Upper lobe of left lung (tissue), 6 donors: ENCODE measurements at regions not wholly inside any gene's neighbourhood (a gene's known extent, or its start where the extent isn't known, plus 50 kb on each side); places are given as distances from the start of the nearest gene placed in this dataset.

Experiments
- ATAC-seq, 2 donors: fragments of 200-7000 bp; cut with Tn5 transposase; one replicate each; pipeline ENCODE4 v1.9.1; 2022; ENCODE audit warnings: mild to moderate bottlenecking in 2 of 2, moderate library complexity in 2 of 2; ENCODE audit not compliant: low FRiP score in 2 of 2
- DNase-seq, 2 donors: peaks; one replicate each; pipeline ENCODE4 v3.0.0-alpha.2; 2019 to 2020
- H3K27ac ChIP-seq, 4 donors: fragments of 200-600 bp; sonication (generic); one replicate each; pipeline ENCODE4 v1.5.1; 2016 to 2019
- H3K27me3 ChIP-seq, 4 donors: fragments of 200-600 bp; sonication (generic); one replicate each; pipeline ENCODE4 v1.5.1; 2017 to 2019
- H3K36me3 ChIP-seq, 4 donors: fragments of 200-600 bp; sonication (generic); one replicate each; pipeline ENCODE4 v1.5.1; 2016 to 2019
- H3K4me1 ChIP-seq, 4 donors: fragments of 200-600 bp; sonication (generic); one replicate each; pipeline ENCODE4 v1.5.1; 2018 to 2019
- H3K4me3 ChIP-seq, 4 donors: fragments of 200-600 bp; sonication (generic); one replicate each; pipeline ENCODE4 v1.5.1; 2017 to 2019; ENCODE audit warnings: mild to moderate bottlenecking in 2 of 4, moderate library complexity in 1 of 4
- H3K9me3 ChIP-seq, 4 donors: fragments of 200-600 bp; sonication (generic); one replicate each; pipeline ENCODE4 v1.5.1; 2018 to 2019
- EP300 ChIP-seq, 4 donors: sonication (generic); formaldehyde crosslinking; IDR thresholded peaks; one replicate each; pipeline ENCODE4 v1.5.1; 2017; ENCODE audit warnings: antibody characterized with exemption in 4 of 4, control low read depth in 2 of 4
- POLR2A ChIP-seq, 4 donors: fragments of 450-650 bp; IDR thresholded peaks; one replicate each; pipeline ENCODE4 v1.5.1; 2016 to 2017; ENCODE audit warnings: antibody characterized with exemption in 4 of 4, mild to moderate bottlenecking in 2 of 4
- POLR2AphosphoS5 ChIP-seq, 2 donors: sonication (generic); formaldehyde crosslinking; IDR thresholded peaks; one replicate each; pipeline ENCODE4 v1.5.1; 2017; ENCODE audit warnings: antibody characterized with exemption in 2 of 2
- WGBS, 2 donors: methylation state at CpG; one replicate each; pipeline ENCODE4 v1.1.5; 2017 to 2018; 5-methylcytosine and 5-hydroxymethylcytosine counted together
- TF ChIP-seq, protein P1 (sequence below), 6 experiments: fragments of 450-650 bp in 4 of 6; fragments of 200-600 bp in 2 of 6; sonication (generic) in 2 of 6; IDR thresholded peaks; one replicate each; pipeline ENCODE4 v1.5.1; 2016 to 2019; ENCODE audit warnings: antibody characterized with exemption in 6 of 6
- donor health status: DM: no; HTN: no; CAD: no; lungs with moderate emphysema.
- donor health status: DM: no; HTN: yes; CAD: no; lungs with severe emphysema.

DNA sequence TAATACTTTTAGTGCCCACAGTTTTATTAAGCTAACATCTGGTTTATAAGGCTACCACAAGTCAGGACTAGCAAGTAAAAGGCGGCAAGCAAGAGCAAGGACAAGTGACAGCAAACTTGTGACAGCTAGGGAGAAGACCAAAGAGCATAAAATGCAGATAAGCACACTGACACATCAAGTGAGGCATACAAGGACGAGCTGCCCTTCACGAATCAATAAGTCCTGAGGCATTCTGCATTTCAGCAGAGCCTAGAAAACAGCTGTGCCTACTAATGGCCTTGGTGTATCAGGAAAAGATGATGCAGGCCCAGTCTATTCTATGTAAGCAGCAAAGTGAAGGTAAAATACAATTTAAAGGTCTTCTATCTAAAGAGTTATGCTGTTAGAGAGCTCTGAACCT lies 74.8 kb downstream of the KRTAP19-8 start:
- DNase-seq (no peak), ATAC-seq (no peak)
- no peak overlapping the region for H3K27ac ChIP-seq
- H3K9me3 ChIP-seq = no peaks in the 10 kb centered on the region
- no peaks in the 10 kb centered on the region for H3K36me3 ChIP-seq
- no peak overlapping the region for H3K4me3 ChIP-seq
- TF ChIP-seq POLR2AphosphoS5 (IDR thresholded peaks at IDR 0.05) = no peak
- TF ChIP-seq POLR2A (IDR thresholded peaks at IDR 0.05) = no peak
- TF ChIP-seq EP300 (IDR thresholded peaks at IDR 0.05) = no peak
- TF ChIP-seq, protein P1, sequence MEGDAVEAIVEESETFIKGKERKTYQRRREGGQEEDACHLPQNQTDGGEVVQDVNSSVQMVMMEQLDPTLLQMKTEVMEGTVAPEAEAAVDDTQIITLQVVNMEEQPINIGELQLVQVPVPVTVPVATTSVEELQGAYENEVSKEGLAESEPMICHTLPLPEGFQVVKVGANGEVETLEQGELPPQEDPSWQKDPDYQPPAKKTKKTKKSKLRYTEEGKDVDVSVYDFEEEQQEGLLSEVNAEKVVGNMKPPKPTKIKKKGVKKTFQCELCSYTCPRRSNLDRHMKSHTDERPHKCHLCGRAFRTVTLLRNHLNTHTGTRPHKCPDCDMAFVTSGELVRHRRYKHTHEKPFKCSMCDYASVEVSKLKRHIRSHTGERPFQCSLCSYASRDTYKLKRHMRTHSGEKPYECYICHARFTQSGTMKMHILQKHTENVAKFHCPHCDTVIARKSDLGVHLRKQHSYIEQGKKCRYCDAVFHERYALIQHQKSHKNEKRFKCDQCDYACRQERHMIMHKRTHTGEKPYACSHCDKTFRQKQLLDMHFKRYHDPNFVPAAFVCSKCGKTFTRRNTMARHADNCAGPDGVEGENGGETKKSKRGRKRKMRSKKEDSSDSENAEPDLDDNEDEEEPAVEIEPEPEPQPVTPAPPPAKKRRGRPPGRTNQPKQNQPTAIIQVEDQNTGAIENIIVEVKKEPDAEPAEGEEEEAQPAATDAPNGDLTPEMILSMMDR (IDR thresholded peaks at IDR 0.05) = no peak
- 70 to 85% methylated on average over 3 of the region's 3 CpGs for WGBS, 2 donors
- H3K27me3 ChIP-seq = no peaks in the 10 kb centered on the region
- no peaks in the 10 kb centered on the region for H3K4me1 ChIP-seq

DNA sequence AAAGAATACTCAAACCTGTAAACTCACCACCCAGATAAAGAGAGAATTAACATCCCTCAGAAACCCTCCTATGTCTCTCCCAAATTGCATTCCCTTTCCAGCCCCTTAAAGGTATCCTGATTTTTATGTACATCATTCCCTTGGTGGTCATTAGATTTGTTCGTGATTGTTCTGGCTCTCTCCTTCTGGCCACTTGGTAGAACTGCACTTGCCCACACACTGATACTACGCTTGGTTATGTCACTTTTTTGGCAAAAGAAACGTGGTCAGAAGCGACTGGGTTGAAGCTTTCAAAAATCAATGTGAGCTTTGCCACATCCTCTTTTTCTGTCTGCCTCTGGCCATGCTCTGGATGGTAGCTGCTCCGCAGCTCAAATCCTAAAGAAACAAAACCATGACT lies 76.3 kb downstream of the KRTAP19-8 start:
- WGBS, 2 donors = 61 to 66% methylated on average over 5 of the region's 5 CpGs
- no peak overlapping the region for H3K4me3 ChIP-seq
- TF ChIP-seq EP300 (IDR thresholded peaks at IDR 0.05) = no peak
- no peak for TF ChIP-seq POLR2AphosphoS5 (IDR thresholded peaks at IDR 0.05)
- TF ChIP-seq, protein P1 (IDR thresholded peaks at IDR 0.05) = peak in 1 of 6 experiments; percentile 14
- no peak for TF ChIP-seq POLR2A (IDR thresholded peaks at IDR 0.05)
- ATAC-seq = no peak
- H3K36me3 ChIP-seq = no peaks in the 10 kb centered on the region
- no peaks in the 10 kb centered on the region for H3K27me3 ChIP-seq
- H3K9me3 ChIP-seq = no peaks in the 10 kb centered on the region
- no peaks in the 10 kb centered on the region for H3K4me1 ChIP-seq
- DNase-seq = no peak
- H3K27ac ChIP-seq = no peak overlapping the region

DNA sequence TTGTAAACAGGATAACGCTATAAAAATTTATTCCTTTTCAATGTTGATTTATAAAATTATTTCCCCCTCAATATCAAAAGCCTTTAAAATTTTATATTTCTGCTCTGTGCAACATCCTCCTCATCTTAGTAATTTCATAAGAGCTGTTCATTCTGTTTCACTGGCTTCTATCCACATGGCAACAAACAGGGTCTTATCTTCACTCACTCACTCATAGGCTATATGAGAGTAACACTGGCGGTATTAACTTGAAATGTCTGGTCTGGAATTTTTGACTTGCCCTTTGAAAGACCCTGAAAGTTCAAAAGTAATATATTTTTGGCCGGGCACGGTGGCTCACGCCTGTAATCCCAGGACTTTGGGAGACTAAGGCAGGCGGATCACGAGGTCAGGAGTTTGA lies 77.4 kb upstream of the KRTAP11-1 start:
- Histone ChIP-seq H3K27ac (no peak overlapping the region), H3K27me3 (no peaks in the 10 kb centered on the region), H3K4me3 (no peak overlapping the region), H3K4me1 (no peaks in the 10 kb centered on the region), H3K9me3 (no peaks in the 10 kb centered on the region), H3K36me3 (no peaks in the 10 kb centered on the region)
- TF ChIP-seq, protein P1 (IDR thresholded peaks at IDR 0.05) = no peak
- TF ChIP-seq POLR2AphosphoS5 (IDR thresholded peaks at IDR 0.05) (no peak), EP300 (IDR thresholded peaks at IDR 0.05) (no peak), POLR2A (IDR thresholded peaks at IDR 0.05) (no peak)
- WGBS, 2 donors = 82 to 85% methylated on average over 7 of the region's 7 CpGs
- no peak for DNase-seq
- ATAC-seq = no peak

DNA sequence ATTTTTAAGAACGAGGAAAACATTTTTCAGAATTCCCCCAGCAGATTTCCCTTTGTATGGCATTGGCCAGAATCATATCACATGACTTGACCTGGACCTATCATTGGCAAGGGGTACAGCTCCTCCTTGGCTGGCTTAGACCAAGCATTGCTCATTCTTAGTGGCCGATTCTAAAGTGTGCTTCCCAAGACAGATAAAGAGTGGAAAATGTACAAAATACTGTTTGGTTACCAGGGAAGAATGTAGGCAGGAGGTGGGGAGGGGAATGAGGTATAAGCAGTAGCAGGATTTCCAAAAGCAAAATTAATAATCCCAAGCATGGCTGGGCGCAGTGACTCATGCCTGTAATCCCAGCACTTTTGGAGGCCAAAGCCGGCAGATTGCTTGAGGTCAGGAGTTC lies 75.6 kb upstream of the KRTAP11-1 start:
- no peak overlapping the region for H3K27ac ChIP-seq
- no peaks in the 10 kb centered on the region for H3K27me3 ChIP-seq
- H3K4me1 ChIP-seq = no peaks in the 10 kb centered on the region
- no peaks in the 10 kb centered on the region for H3K9me3 ChIP-seq
- ATAC-seq = no peak
- no peaks in the 10 kb centered on the region for H3K36me3 ChIP-seq
- 78% methylated on average over 4 of the region's 4 CpGs for WGBS, 2 donors
- no peak for DNase-seq
- no peak overlapping the region for H3K4me3 ChIP-seq
- TF ChIP-seq POLR2AphosphoS5 (IDR thresholded peaks at IDR 0.05) (no peak), EP300 (IDR thresholded peaks at IDR 0.05) (no peak), POLR2A (IDR thresholded peaks at IDR 0.05) (no peak)
- TF ChIP-seq, protein P1 (IDR thresholded peaks at IDR 0.05) = no peak

DNA sequence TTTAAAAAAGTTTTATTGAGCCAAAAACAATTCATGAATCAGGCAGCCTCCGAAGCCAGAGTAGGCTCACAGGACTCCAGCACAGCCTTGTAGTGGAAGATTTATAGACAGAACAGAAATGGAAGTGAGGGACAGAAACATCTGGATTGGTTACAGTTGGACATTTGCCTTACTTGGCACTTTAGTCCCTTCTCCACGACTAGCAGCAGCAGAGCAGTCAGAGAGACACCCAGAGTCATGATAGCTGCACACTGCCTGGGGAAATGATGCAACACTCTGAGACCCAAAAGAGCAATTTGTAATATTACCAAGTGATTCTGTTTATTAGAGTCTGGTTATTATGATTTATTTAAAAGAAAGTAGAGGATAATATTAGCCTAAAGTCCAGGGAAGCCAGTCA lies 72.2 kb upstream of the KRTAP11-1 start:
- no peak for TF ChIP-seq EP300 (IDR thresholded peaks at IDR 0.05)
- no peak for TF ChIP-seq POLR2A (IDR thresholded peaks at IDR 0.05)
- TF ChIP-seq POLR2AphosphoS5 (IDR thresholded peaks at IDR 0.05) = no peak
- TF ChIP-seq, protein P1 (IDR thresholded peaks at IDR 0.05) = no peak
- Histone ChIP-seq H3K27me3 (no peaks in the 10 kb centered on the region), H3K4me3 (no peak overlapping the region), H3K27ac (no peak overlapping the region), H3K9me3 (no peaks in the 10 kb centered on the region), H3K36me3 (no peaks in the 10 kb centered on the region), H3K4me1 (no peaks in the 10 kb centered on the region)
- no peak for DNase-seq
- WGBS, 2 donors = 53 to 58% methylated on average over 2 of the region's 2 CpGs
- ATAC-seq = no peak
